ENCODE measurements at regions not wholly inside any gene's neighbourhood (a gene's known extent, or its start where the extent isn't known, plus 50 kb on each side); places are given as distances from the start of the nearest gene placed in this dataset.

- no peak for TF ChIP-seq POLR2A (IDR thresholded peaks at IDR 0.05; ENCODE audit: low read length)
- no peak for TF ChIP-seq GATA1 (IDR thresholded peaks at IDR 0.05; ENCODE audit: low read depth, low read length)
These were observed 57.9 kb upstream of the ST3GAL6 start for GRCh38 chr3:98705212-98705611.

Data from erythroblast (primary cell).